HepG2 (cell line): ENCODE measurements at regions not wholly inside any gene's neighbourhood (a gene's known extent, or its start where the extent isn't known, plus 50 kb on each side); places are given as distances from the start of the nearest gene placed in this dataset.

Source experiments
- ATAC-seq: fragments of 200-7000 bp; cut with Tn5 transposase; 3 replicates; pipeline ENCODE4 v1.9.1; 2020; ENCODE audit warnings: mild to moderate bottlenecking, moderate library complexity
- BruUV-seq: library from RNA; stranded (reverse); fragments of 400-500 nt; replicated peaks from 2 replicates; lab custom pipeline; 2021; lab: Mats Ljungman, UMichigan
- CTCF ChIA-PET: fragments of 300-600 bp; formaldehyde crosslinking; extraction: SDS; loops from one replicate; lab custom pipeline; 2021; ENCODE audit warnings: low total read pairs, inconsistent platforms, low intra/inter-chr PET ratio; lab: Yijun Ruan, JAX
- POLR2A ChIA-PET: fragments of 350-600 bp; sonication (Branson Sonifier 250); formaldehyde crosslinking; loops from one replicate; lab custom pipeline; 2020; ENCODE audit warnings: antibody characterized with exemption, inconsistent platforms; lab: Yijun Ruan, JAX
- DNase-seq: peaks from one replicate; pipeline ENCODE4 v3.0.0-alpha.2; 2015; ENCODE audit warnings: low spot score
- FAIRE-seq: peaks from 3 replicates; lab custom pipeline; 2011; peaks lifted over from hg19 to GRCh38; lab: Jason Lieb, UNC
- H2AFZ ChIP-seq: one replicate; pipeline ENCODE4 v1.6.1; 2011; ENCODE audit warnings: low read length, inconsistent platforms
- H3K27ac ChIP-seq: fragments of 300-600 bp; 3 replicates; pipeline ENCODE4 v1.8.0; 2011; ENCODE audit warnings: mixed run types, mild to moderate bottlenecking, mixed read lengths, low read length, inconsistent platforms; ENCODE audit not compliant: insufficient read depth; ENCODE audit errors: extremely low read length
- H3K27me3 ChIP-seq, 2 experiments: fragments of 200-600 bp in 1 of 2; 2 replicates in 1 of 2; 3 replicates in 1 of 2; pipeline versions ENCODE4 v1.6.0 to v1.8.0; 2011; ENCODE audit warnings: low read length in 2 of 2, mild to moderate bottlenecking in 2 of 2, moderate library complexity in 2 of 2, inconsistent platforms in 1 of 2; ENCODE audit not compliant: insufficient read depth in 2 of 2, control insufficient read depth in 1 of 2
- H3K36me3 ChIP-seq, 2 experiments: fragments of 200-600 bp in 1 of 2; replicated peaks in 1 of 2; 2 replicates in 1 of 2; 3 replicates in 1 of 2; pipeline versions ENCODE4 v1.5.1 to v1.8.0; 2011; ENCODE audit warnings: low read length in 2 of 2, inconsistent platforms in 1 of 2; ENCODE audit not compliant: insufficient read depth in 2 of 2, control insufficient read depth in 1 of 2
- H3K4me1 ChIP-seq: 2 replicates; pipeline ENCODE4 v1.5.1; 2012; ENCODE audit warnings: low read length, inconsistent platforms; ENCODE audit not compliant: insufficient read depth
- H3K4me2 ChIP-seq: 2 replicates; pipeline ENCODE4 v1.6.0; 2011; ENCODE audit warnings: low read depth, low read length, inconsistent platforms
- H3K4me3 ChIP-seq, 3 experiments: fragments of 200-600 bp in 1 of 3; sonication (generic), shearing (Covaris generic) in 1 of 3; replicated peaks in 1 of 3; 2 replicates each; pipeline ENCODE4 v1.5.1; 2011 to 2016; ENCODE audit warnings: low read length in 3 of 3, inconsistent platforms in 2 of 3, low read depth in 2 of 3, mild to moderate bottlenecking in 2 of 3, control low read depth in 1 of 3, mixed read lengths in 1 of 3; ENCODE audit not compliant: insufficient read depth in 1 of 3
- H3K79me2 ChIP-seq: one replicate; pipeline ENCODE4 v1.6.1; 2011; ENCODE audit warnings: low read length, inconsistent platforms; ENCODE audit not compliant: insufficient read depth
- H3K9ac ChIP-seq: 2 replicates; pipeline ENCODE4 v1.6.0; 2011; ENCODE audit warnings: mild to moderate bottlenecking, low read depth, low read length, inconsistent platforms; ENCODE audit not compliant: insufficient read depth
- H3K9me3 ChIP-seq: 2 replicates; pipeline ENCODE4 v1.5.1; 2012; ENCODE audit warnings: mild to moderate bottlenecking, low read length
- H4K20me1 ChIP-seq: 2 replicates; pipeline ENCODE4 v1.6.0; 2011; ENCODE audit warnings: inconsistent platforms, mild to moderate bottlenecking, low read length, moderate library complexity; ENCODE audit not compliant: insufficient read depth
- AKAP8 ChIP-seq: sonication (generic); formaldehyde crosslinking; IDR thresholded peaks from 2 replicates; pipeline ENCODE4 v1.5.1; 2020; ENCODE audit warnings: mild to moderate bottlenecking, missing genetic modification reagents
- HOXA5 ChIP-seq: sonication (generic); formaldehyde crosslinking; IDR thresholded peaks from 2 replicates; pipeline ENCODE4 v1.4.0; 2020; ENCODE audit warnings: missing genetic modification reagents
- NFIC ChIP-seq: IDR thresholded peaks from 2 replicates; pipeline ENCODE4 v1.6.1; 2012; ENCODE audit warnings: mild to moderate bottlenecking, low read length, inconsistent platforms
- NR2F6 ChIP-seq, 2 experiments: IDR thresholded peaks; 2 replicates each; pipeline ENCODE4 v1.6.1; 2016; ENCODE audit warnings: antibody characterized with exemption in 1 of 2, mild to moderate bottlenecking in 1 of 2
- REL ChIP-seq: sonication (generic); formaldehyde crosslinking; conservative IDR thresholded peaks from 2 replicates; pipeline ENCODE4 v1.8.0; 2022; ENCODE audit warnings: mild to moderate bottlenecking, missing genetic modification reagents, moderate library complexity
- REPIN1 ChIP-seq: sonication (generic); formaldehyde crosslinking; IDR thresholded peaks from 2 replicates; pipeline ENCODE4 v1.8.0; 2022; ENCODE audit warnings: missing genetic modification reagents, low read depth, mild to moderate bottlenecking, borderline replicate concordance
- ZNF510 ChIP-seq: sonication (generic); formaldehyde crosslinking; IDR thresholded peaks from 2 replicates; pipeline ENCODE4 v1.4.0; 2020; ENCODE audit warnings: low read depth, mild to moderate bottlenecking, missing genetic modification reagents
- ZNF776 ChIP-seq: sonication (generic); formaldehyde crosslinking; IDR thresholded peaks from 2 replicates; pipeline ENCODE4 v1.4.0; 2020; ENCODE audit warnings: mild to moderate bottlenecking, missing genetic modification reagents
- ZNF788 ChIP-seq: sonication (generic); formaldehyde crosslinking; IDR thresholded peaks from 2 replicates; pipeline ENCODE4 v1.5.0; 2020; ENCODE audit warnings: mild to moderate bottlenecking, missing genetic modification reagents, borderline replicate concordance
- ZSCAN31 ChIP-seq: sonication (generic); formaldehyde crosslinking; IDR thresholded peaks from 2 replicates; pipeline ENCODE4 v1.5.0; 2020; ENCODE audit warnings: low read depth, mild to moderate bottlenecking, missing genetic modification reagents
- WGBS: methylation state at CpG from one replicate; pipeline ENCODE4 v1.1.6; 2017; ENCODE audit warnings: low lambda C conversion rate; 5-methylcytosine and 5-hydroxymethylcytosine counted together
- in situ Hi-C: cut with HindIII; loops from 2 replicates; pipeline ENCODE4 v1.10.0; 2017; ENCODE audit warnings: low pct_unique_long_range_greater_than_20kb; ENCODE audit not compliant: extremely low pct_ligation_motif_present
- intact Hi-C: fragments of 100-400 bp; cut with micrococcal nuclease; formaldehyde crosslinking; loops from one replicate; pipeline ENCODE4 v1.10.0; 2022; ENCODE audit not compliant: unreplicated experiment
- TF ChIP-seq, protein P1 (sequence below): sonication (generic); formaldehyde crosslinking; IDR thresholded peaks from 2 replicates; pipeline ENCODE4 v1.5.1; 2020; ENCODE audit warnings: mild to moderate bottlenecking, missing genetic modification reagents, moderate library complexity
- TF ChIP-seq, protein P2 (sequence below): sonication (generic); formaldehyde crosslinking; IDR thresholded peaks from 2 replicates; pipeline ENCODE4 v1.8.1; 2022; ENCODE audit warnings: low read depth, mild to moderate bottlenecking, missing genetic modification reagents
- TF ChIP-seq, protein P3 (sequence below): sonication (generic); formaldehyde crosslinking; IDR thresholded peaks from 2 replicates; pipeline ENCODE4 v1.4.0; 2020; ENCODE audit warnings: mild to moderate bottlenecking, missing genetic modification reagents
- TF ChIP-seq, protein P4 (sequence below): sonication (generic); formaldehyde crosslinking; IDR thresholded peaks from 2 replicates; pipeline ENCODE4 v1.8.0; 2023; ENCODE audit warnings: mild to moderate bottlenecking, missing genetic modification reagents

DNA sequence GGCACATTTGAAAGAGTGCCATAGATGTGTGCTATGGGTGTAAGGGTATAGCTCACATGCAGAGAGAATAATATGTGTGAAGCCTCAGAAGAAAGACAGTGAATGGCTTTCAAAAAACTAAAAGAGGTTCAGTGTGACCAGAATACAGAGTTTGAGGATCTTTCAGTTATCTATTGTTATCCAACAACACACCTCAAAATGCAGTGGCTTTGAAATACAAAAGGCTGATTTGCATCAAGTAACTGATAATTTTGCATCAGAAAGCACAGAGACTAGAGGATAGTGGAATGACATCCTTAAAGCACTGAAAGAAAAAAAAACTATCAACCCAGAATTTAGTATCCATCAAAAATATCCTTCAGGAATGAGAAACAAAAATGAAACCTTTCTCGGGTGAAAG lies 131.6 kb upstream of the IGF1 start (continued):
- TF ChIP-seq, protein P1, sequence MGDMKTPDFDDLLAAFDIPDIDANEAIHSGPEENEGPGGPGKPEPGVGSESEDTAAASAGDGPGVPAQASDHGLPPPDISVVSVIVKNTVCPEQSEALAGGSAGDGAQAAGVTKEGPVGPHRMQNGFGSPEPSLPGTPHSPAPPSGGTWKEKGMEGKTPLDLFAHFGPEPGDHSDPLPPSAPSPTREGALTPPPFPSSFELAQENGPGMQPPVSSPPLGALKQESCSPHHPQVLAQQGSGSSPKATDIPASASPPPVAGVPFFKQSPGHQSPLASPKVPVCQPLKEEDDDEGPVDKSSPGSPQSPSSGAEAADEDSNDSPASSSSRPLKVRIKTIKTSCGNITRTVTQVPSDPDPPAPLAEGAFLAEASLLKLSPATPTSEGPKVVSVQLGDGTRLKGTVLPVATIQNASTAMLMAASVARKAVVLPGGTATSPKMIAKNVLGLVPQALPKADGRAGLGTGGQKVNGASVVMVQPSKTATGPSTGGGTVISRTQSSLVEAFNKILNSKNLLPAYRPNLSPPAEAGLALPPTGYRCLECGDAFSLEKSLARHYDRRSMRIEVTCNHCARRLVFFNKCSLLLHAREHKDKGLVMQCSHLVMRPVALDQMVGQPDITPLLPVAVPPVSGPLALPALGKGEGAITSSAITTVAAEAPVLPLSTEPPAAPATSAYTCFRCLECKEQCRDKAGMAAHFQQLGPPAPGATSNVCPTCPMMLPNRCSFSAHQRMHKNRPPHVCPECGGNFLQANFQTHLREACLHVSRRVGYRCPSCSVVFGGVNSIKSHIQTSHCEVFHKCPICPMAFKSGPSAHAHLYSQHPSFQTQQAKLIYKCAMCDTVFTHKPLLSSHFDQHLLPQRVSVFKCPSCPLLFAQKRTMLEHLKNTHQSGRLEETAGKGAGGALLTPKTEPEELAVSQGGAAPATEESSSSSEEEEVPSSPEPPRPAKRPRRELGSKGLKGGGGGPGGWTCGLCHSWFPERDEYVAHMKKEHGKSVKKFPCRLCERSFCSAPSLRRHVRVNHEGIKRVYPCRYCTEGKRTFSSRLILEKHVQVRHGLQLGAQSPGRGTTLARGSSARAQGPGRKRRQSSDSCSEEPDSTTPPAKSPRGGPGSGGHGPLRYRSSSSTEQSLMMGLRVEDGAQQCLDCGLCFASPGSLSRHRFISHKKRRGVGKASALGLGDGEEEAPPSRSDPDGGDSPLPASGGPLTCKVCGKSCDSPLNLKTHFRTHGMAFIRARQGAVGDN, result no peak
- no peak for TF ChIP-seq ZNF776 (CRISPR knock-in tag)

DNA sequence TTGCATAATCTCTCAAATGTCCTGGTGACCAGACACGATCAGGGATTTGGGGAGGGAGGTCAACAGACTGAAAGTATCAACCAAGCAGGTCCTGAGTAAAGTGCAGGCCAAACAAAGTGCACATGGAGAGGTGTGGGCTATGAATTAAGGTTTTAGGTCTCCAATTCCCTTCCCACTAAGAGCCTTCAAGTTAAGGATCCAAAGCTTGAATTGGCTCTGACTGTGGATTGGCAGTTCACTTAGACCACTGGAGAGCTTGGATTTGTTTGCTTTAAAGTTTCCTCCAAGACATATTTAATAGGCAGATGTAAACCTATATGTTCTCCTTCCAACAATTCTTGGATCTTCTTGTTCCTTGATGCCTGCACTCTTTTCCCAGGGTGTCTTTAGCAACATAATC lies 129.6 kb upstream of the IGF1 start:
- Histone ChIP-seq H3K4me2 (no peak overlapping the region), H3K27me3 (no peaks in the 10 kb centered on the region; a peak in 1 of 5 replicates), H3K79me2 (no peaks in the 10 kb centered on the region), H3K36me3 (no peaks in the 10 kb centered on the region), H3K9me3 (no peaks in the 10 kb centered on the region), H3K4me1 (no peaks in the 10 kb centered on the region), H4K20me1 (no peaks in the 10 kb centered on the region), H3K4me3 (no peak overlapping the region), H3K9ac (no peak overlapping the region), H3K27ac (no peak overlapping the region), H2AFZ (no peak overlapping the region)
- BruUV-seq, result no TSS peak
- in situ Hi-C loops (no loop called here), intact Hi-C loops (no loop called here)
- ATAC-seq (no peak), FAIRE-seq (no peak), DNase-seq (no peak)
- 0% methylated on average over 1 of the region's 1 CpG for WGBS
- ChIA-PET CTCF (no interaction called here), POLR2A (no interaction called here)
- no peak for TF ChIP-seq HOXA5 (CRISPR knock-in tag)
- no peak for TF ChIP-seq ZSCAN31 (CRISPR knock-in tag)
- TF ChIP-seq NFIC, result no peak
- no peak for TF ChIP-seq AKAP8
- no peak for TF ChIP-seq REPIN1 (CRISPR knock-in tag)
- no peak for TF ChIP-seq NR2F6 (IDR thresholded peaks at IDR 0.05)
- no peak for TF ChIP-seq NR2F6 (CRISPR knock-in tag; IDR thresholded peaks at IDR 0.05)
- TF ChIP-seq ZNF788 (CRISPR knock-in tag), result no peak
- TF ChIP-seq, protein P2, sequence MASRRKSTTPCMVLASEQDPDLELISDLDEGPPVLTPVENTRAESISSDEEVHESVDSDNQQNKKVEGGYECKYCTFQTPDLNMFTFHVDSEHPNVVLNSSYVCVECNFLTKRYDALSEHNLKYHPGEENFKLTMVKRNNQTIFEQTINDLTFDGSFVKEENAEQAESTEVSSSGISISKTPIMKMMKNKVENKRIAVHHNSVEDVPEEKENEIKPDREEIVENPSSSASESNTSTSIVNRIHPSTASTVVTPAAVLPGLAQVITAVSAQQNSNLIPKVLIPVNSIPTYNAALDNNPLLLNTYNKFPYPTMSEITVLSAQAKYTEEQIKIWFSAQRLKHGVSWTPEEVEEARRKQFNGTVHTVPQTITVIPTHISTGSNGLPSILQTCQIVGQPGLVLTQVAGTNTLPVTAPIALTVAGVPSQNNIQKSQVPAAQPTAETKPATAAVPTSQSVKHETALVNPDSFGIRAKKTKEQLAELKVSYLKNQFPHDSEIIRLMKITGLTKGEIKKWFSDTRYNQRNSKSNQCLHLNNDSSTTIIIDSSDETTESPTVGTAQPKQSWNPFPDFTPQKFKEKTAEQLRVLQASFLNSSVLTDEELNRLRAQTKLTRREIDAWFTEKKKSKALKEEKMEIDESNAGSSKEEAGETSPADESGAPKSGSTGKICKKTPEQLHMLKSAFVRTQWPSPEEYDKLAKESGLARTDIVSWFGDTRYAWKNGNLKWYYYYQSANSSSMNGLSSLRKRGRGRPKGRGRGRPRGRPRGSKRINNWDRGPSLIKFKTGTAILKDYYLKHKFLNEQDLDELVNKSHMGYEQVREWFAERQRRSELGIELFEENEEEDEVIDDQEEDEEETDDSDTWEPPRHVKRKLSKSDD (CRISPR knock-in tag), result no peak
- TF ChIP-seq REL (CRISPR knock-in tag), result no peak
- TF ChIP-seq, protein P3, sequence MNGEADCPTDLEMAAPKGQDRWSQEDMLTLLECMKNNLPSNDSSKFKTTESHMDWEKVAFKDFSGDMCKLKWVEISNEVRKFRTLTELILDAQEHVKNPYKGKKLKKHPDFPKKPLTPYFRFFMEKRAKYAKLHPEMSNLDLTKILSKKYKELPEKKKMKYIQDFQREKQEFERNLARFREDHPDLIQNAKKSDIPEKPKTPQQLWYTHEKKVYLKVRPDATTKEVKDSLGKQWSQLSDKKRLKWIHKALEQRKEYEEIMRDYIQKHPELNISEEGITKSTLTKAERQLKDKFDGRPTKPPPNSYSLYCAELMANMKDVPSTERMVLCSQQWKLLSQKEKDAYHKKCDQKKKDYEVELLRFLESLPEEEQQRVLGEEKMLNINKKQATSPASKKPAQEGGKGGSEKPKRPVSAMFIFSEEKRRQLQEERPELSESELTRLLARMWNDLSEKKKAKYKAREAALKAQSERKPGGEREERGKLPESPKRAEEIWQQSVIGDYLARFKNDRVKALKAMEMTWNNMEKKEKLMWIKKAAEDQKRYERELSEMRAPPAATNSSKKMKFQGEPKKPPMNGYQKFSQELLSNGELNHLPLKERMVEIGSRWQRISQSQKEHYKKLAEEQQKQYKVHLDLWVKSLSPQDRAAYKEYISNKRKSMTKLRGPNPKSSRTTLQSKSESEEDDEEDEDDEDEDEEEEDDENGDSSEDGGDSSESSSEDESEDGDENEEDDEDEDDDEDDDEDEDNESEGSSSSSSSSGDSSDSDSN (CRISPR knock-in tag), result no peak
- no peak for TF ChIP-seq ZNF510 (CRISPR knock-in tag)
- TF ChIP-seq, protein P4, sequence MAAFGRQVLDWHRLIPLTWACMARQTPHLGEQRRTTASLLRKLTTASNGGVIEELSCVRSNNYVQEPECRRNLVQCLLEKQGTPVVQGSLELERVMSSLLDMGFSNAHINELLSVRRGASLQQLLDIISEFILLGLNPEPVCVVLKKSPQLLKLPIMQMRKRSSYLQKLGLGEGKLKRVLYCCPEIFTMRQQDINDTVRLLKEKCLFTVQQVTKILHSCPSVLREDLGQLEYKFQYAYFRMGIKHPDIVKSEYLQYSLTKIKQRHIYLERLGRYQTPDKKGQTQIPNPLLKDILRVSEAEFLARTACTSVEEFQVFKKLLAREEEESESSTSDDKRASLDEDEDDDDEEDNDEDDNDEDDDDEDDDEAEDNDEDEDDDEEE (CRISPR knock-in tag), result no peak
